DND-41 (cell line): ENCODE measurements at regions not wholly inside any gene's neighbourhood (a gene's known extent, or its start where the extent isn't known, plus 50 kb on each side); places are given as distances from the start of the nearest gene placed in this dataset.

Experiments
- EZH2 ChIP-seq: IDR thresholded peaks from 3 replicates; pipeline ENCODE4 v1.6.1; 2012; ENCODE audit warnings: borderline replicate concordance, low read depth, mild to moderate bottlenecking, moderate library complexity, low read length, inconsistent platforms; ENCODE audit not compliant: severe bottlenecking
- TF ChIP-seq, protein P1 (sequence below): IDR thresholded peaks from 2 replicates; pipeline ENCODE4 v1.5.1; 2012; ENCODE audit warnings: borderline replicate concordance, low read length, moderate library complexity, mild to moderate bottlenecking; ENCODE audit not compliant: poor library complexity, severe bottlenecking; ENCODE audit errors: extremely low read depth

GRCh38 chr5:52661903-52662595, 125.7 kb upstream of the ITGA1 start:
- TF ChIP-seq, protein P1, sequence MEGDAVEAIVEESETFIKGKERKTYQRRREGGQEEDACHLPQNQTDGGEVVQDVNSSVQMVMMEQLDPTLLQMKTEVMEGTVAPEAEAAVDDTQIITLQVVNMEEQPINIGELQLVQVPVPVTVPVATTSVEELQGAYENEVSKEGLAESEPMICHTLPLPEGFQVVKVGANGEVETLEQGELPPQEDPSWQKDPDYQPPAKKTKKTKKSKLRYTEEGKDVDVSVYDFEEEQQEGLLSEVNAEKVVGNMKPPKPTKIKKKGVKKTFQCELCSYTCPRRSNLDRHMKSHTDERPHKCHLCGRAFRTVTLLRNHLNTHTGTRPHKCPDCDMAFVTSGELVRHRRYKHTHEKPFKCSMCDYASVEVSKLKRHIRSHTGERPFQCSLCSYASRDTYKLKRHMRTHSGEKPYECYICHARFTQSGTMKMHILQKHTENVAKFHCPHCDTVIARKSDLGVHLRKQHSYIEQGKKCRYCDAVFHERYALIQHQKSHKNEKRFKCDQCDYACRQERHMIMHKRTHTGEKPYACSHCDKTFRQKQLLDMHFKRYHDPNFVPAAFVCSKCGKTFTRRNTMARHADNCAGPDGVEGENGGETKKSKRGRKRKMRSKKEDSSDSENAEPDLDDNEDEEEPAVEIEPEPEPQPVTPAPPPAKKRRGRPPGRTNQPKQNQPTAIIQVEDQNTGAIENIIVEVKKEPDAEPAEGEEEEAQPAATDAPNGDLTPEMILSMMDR: no peak
- no peak for TF ChIP-seq EZH2
